Parathyroid adenoma (tissue), 2 donors: ENCODE measurements at regions not wholly inside any gene's neighbourhood (a gene's known extent, or its start where the extent isn't known, plus 50 kb on each side); places are given as distances from the start of the nearest gene placed in this dataset.

Source experiments
- H2AFZ ChIP-seq: fragments of 300-600 bp; sonication (generic); one replicate; pipeline ENCODE4 v1.7.0; 2017; ENCODE audit warnings: antibody characterized with exemption, mild to moderate bottlenecking
- H3K27ac ChIP-seq: fragments of 300-600 bp; sonication (generic); one replicate; pipeline ENCODE4 v1.7.0; 2017
- H3K27me3 ChIP-seq: fragments of 300-600 bp; sonication (generic); one replicate; pipeline ENCODE4 v1.7.0; 2017; ENCODE audit warnings: low read length; ENCODE audit not compliant: control insufficient read depth, insufficient read depth
- H3K36me3 ChIP-seq: fragments of 300-600 bp; sonication (generic); one replicate; pipeline ENCODE4 v1.7.0; 2017; ENCODE audit warnings: low read length; ENCODE audit not compliant: control insufficient read depth, insufficient read depth
- H3K4me1 ChIP-seq: fragments of 300-600 bp; sonication (generic); one replicate; pipeline ENCODE4 v1.7.0; 2017; ENCODE audit warnings: control low read depth
- H3K4me2 ChIP-seq: fragments of 300-600 bp; sonication (generic); one replicate; pipeline ENCODE4 v1.7.0; 2017; ENCODE audit warnings: low read length
- H3K4me3 ChIP-seq: fragments of 300-600 bp; sonication (generic); one replicate; pipeline ENCODE4 v1.7.0; 2017; ENCODE audit warnings: low read depth, low read length
- H3K79me2 ChIP-seq: fragments of 300-600 bp; sonication (generic); one replicate; pipeline ENCODE4 v1.7.0; 2017; ENCODE audit warnings: control low read depth
- H3K9ac ChIP-seq: fragments of 300-600 bp; sonication (generic); one replicate; pipeline ENCODE4 v1.7.0; 2017; ENCODE audit warnings: mild to moderate bottlenecking
- H3K9me3 ChIP-seq: fragments of 300-600 bp; sonication (generic); one replicate; pipeline ENCODE4 v1.7.0; 2017; ENCODE audit warnings: low read length; ENCODE audit not compliant: control insufficient read depth
- CTCF ChIP-seq: fragments of 300-600 bp; sonication (generic); IDR thresholded peaks from one replicate; pipeline ENCODE4 v1.7.0; 2017; ENCODE audit warnings: antibody characterized with exemption, mild to moderate bottlenecking
- donor health status: primary hyperparathyroidism.

GRCh38 chr18:39460136-39460535 lies 1894.5 kb upstream of the CELF4 start:
- H3K36me3 ChIP-seq, result no peaks in the 10 kb centered on the region
- no peaks in the 10 kb centered on the region for H3K9me3 ChIP-seq
- H2AFZ ChIP-seq, result no peak overlapping the region
- H3K27me3 ChIP-seq, result no peaks in the 10 kb centered on the region
- H3K4me3 ChIP-seq, result no peak overlapping the region
- H3K79me2 ChIP-seq, result no peaks in the 10 kb centered on the region
- TF ChIP-seq CTCF, result no peak
- H3K27ac ChIP-seq, result no peak overlapping the region
- H3K9ac ChIP-seq, result no peak overlapping the region
- no peak overlapping the region for H3K4me2 ChIP-seq
- H3K4me1 ChIP-seq, result no peaks in the 10 kb centered on the region

GRCh38 chr18:39455285-39455684 lies 1889.7 kb upstream of the CELF4 start:
- no peak overlapping the region for H2AFZ ChIP-seq
- no peaks in the 10 kb centered on the region for H3K4me1 ChIP-seq
- no peak overlapping the region for H3K27ac ChIP-seq
- no peaks in the 10 kb centered on the region for H3K9me3 ChIP-seq
- H3K27me3 ChIP-seq, result no peaks in the 10 kb centered on the region
- H3K79me2 ChIP-seq, result no peaks in the 10 kb centered on the region
- TF ChIP-seq CTCF, result no peak
- H3K4me3 ChIP-seq, result no peak overlapping the region
- no peak overlapping the region for H3K4me2 ChIP-seq
- H3K36me3 ChIP-seq, result no peaks in the 10 kb centered on the region
- H3K9ac ChIP-seq, result no peak overlapping the region

- H3K27me3 ChIP-seq, result no peaks in the 10 kb centered on the region
- no peaks in the 10 kb centered on the region for H3K36me3 ChIP-seq
- no peaks in the 10 kb centered on the region for H3K4me1 ChIP-seq
- H2AFZ ChIP-seq, result no peak overlapping the region
- no peak overlapping the region for H3K4me3 ChIP-seq
- no peaks in the 10 kb centered on the region for H3K79me2 ChIP-seq
- H3K27ac ChIP-seq, result no peak overlapping the region
- TF ChIP-seq CTCF, result no peak
- H3K4me2 ChIP-seq, result no peak overlapping the region
- no peaks in the 10 kb centered on the region for H3K9me3 ChIP-seq
- no peak overlapping the region for H3K9ac ChIP-seq
These were observed 1889.3 kb upstream of the CELF4 start for GRCh38 chr18:39454866-39455265.

GRCh38 chr18:39453882-39454281 lies 1888.3 kb upstream of the CELF4 start:
- H3K9ac ChIP-seq, result no peak overlapping the region

More at GRCh38 chr18:39453882-39454281, 1888.3 kb upstream of the CELF4 start:
- H2AFZ ChIP-seq, result peak overlapping the region; percentile 20
- no peaks in the 10 kb centered on the region for H3K79me2 ChIP-seq
- peak overlapping the region; percentile 3 for H3K4me2 ChIP-seq
- no peaks in the 10 kb centered on the region for H3K9me3 ChIP-seq
- no peak overlapping the region for H3K4me3 ChIP-seq
- no peak overlapping the region for H3K27ac ChIP-seq
- H3K36me3 ChIP-seq, result no peaks in the 10 kb centered on the region
- H3K4me1 ChIP-seq, result no peaks in the 10 kb centered on the region
- H3K27me3 ChIP-seq, result no peaks in the 10 kb centered on the region
- TF ChIP-seq CTCF, result no peak
